ENCODE measurements at regions not wholly inside any gene's neighbourhood (a gene's known extent, or its start where the extent isn't known, plus 50 kb on each side); places are given as distances from the start of the nearest gene placed in this dataset.
A peak's percentile ranks its signal among the peaks of the same experiment; 100 is the strongest.

- DNase-seq (ENCODE audit: low read depth) = no peak
Observed at GRCh38 chr12:24723759-24724158, 225.1 kb downstream of the BCAT1 start.

GRCh38 chr12:24721191-24721590 is 227.7 kb downstream of the BCAT1 start:
- DNase-seq (ENCODE audit: low read depth) = no peak

GRCh38 chr12:24719293-24719721 is 229.6 kb downstream of the BCAT1 start:
- DNase-seq (ENCODE audit: low read depth) = peak; percentile 16

GRCh38 chr12:24718617-24719016 is 230.3 kb downstream of the BCAT1 start:
- DNase-seq (ENCODE audit: low read depth) = no peak

GRCh38 chr12:24714237-24714636 is 234.7 kb downstream of the BCAT1 start:
- no peak for DNase-seq (ENCODE audit: low read depth)

GRCh38 chr12:24711056-24712008 is 237.6 kb downstream of the BCAT1 start:
- DNase-seq (ENCODE audit: low read depth) = no peak

- DNase-seq (ENCODE audit: low read depth) = no peak
Observed at GRCh38 chr12:24709216-24709615, 239.7 kb downstream of the BCAT1 start.

GRCh38 chr12:24708718-24709117 is 240.2 kb downstream of the BCAT1 start:
- no peak for DNase-seq (ENCODE audit: low read depth)

- no peak for DNase-seq (ENCODE audit: low read depth)
Observed at GRCh38 chr12:24708043-24708442, 240.9 kb downstream of the BCAT1 start.

GRCh38 chr12:24707334-24707733 is 241.6 kb downstream of the BCAT1 start:
- no peak for DNase-seq (ENCODE audit: low read depth)

- no peak for DNase-seq (ENCODE audit: low read depth)
Observed at GRCh38 chr12:24705741-24706358, 243.1 kb downstream of the BCAT1 start.

- no peak for DNase-seq (ENCODE audit: low read depth)
Observed at GRCh38 chr12:24705216-24705615, 243.7 kb downstream of the BCAT1 start.

- no peak for DNase-seq (ENCODE audit: low read depth)
Observed at GRCh38 chr12:24701343-24701742, 247.6 kb downstream of the BCAT1 start.

GRCh38 chr12:24698972-24699371 is 249.9 kb downstream of the BCAT1 start:
- DNase-seq (ENCODE audit: low read depth) = no peak

GRCh38 chr12:24697769-24698168 is 251.1 kb downstream of the BCAT1 start:
- DNase-seq (ENCODE audit: low read depth) = no peak

- DNase-seq (ENCODE audit: low read depth) = no peak
Observed at GRCh38 chr12:24697295-24697694, 251.6 kb downstream of the BCAT1 start.

- DNase-seq (ENCODE audit: low read depth) = no peak
Observed at GRCh38 chr12:24696800-24697199, 252.1 kb downstream of the BCAT1 start.

- DNase-seq (ENCODE audit: low read depth) = no peak
Observed at GRCh38 chr12:24695657-24696329, 253.1 kb downstream of the BCAT1 start.

- no peak for DNase-seq (ENCODE audit: low read depth)
Observed at GRCh38 chr12:24695103-24695502, 253.8 kb downstream of the BCAT1 start.

GRCh38 chr12:24688601-24689000 is 260.3 kb downstream of the BCAT1 start:
- DNase-seq (ENCODE audit: low read depth) = no peak

GRCh38 chr12:24681570-24681969 is 267.3 kb downstream of the BCAT1 start:
- DNase-seq (ENCODE audit: low read depth) = no peak

- no peak for DNase-seq (ENCODE audit: low read depth)
Observed at GRCh38 chr12:24679126-24679525, 269.8 kb downstream of the BCAT1 start.

GRCh38 chr12:24678436-24678835 is 270.5 kb downstream of the BCAT1 start:
- no peak for DNase-seq (ENCODE audit: low read depth)

All from activated T-helper 9 cell treated with anti-CD3 and anti-CD28 coated beads, Interleukin-2, amount 50 U/mL, for 16 hours (primary cell).